ENCODE measurements at regions not wholly inside any gene's neighbourhood (a gene's known extent, or its start where the extent isn't known, plus 50 kb on each side); places are given as distances from the start of the nearest gene placed in this dataset.
A peak's percentile ranks its signal among the peaks of the same experiment; 100 is the strongest.
"Not testable (repeated sequence)": the region's sequence is repeated elsewhere in the genome, so short reads cannot be mapped to it uniquely, and the experiment has no call there.

- peak overlapping the region; percentile 94 for H2AFZ ChIP-seq (ENCODE audit: low read length, unreplicated experiment)
- no peaks in the 10 kb centered on the region for H3K79me2 ChIP-seq (ENCODE audit: control insufficient read depth, insufficient read depth, low read length, unreplicated experiment)
Measured at GRCh38 chr14:38391334-38391733, 135.4 kb upstream of the CLEC14A start.

GRCh38 chr14:38389681-38390080 is 133.8 kb upstream of the CLEC14A start:
- Histone ChIP-seq H3K27me3 (ENCODE audit: insufficient read depth, low read length) (no peaks in the 10 kb centered on the region), H3K4me1 (ENCODE audit: control insufficient read depth, insufficient read depth, low read length, unreplicated experiment) (peaks cover 23% of the 10 kb centered on the region), H2AFZ (ENCODE audit: low read length, unreplicated experiment) (peak overlapping the region; percentile 91), H3K36me3 (ENCODE audit: insufficient read depth, low read length) (no peaks in the 10 kb centered on the region), H3K27ac (ENCODE audit: low read depth, low read length) (no peak overlapping the region), H3K79me2 (ENCODE audit: control insufficient read depth, insufficient read depth, low read length, unreplicated experiment) (no peaks in the 10 kb centered on the region), H3K4me3 (ENCODE audit: low read depth, low read length) (no peak overlapping the region)

More at GRCh38 chr14:38391334-38391733, 135.4 kb upstream of the CLEC14A start:
- H3K36me3 ChIP-seq (ENCODE audit: insufficient read depth, low read length), result no peaks in the 10 kb centered on the region
- H3K4me3 ChIP-seq (ENCODE audit: low read depth, low read length), result no peak overlapping the region
- peaks cover 23% of the 10 kb centered on the region for H3K4me1 ChIP-seq (ENCODE audit: control insufficient read depth, insufficient read depth, low read length, unreplicated experiment)
- no peaks in the 10 kb centered on the region for H3K27me3 ChIP-seq (ENCODE audit: insufficient read depth, low read length)
- peak overlapping the region; percentile 57 for H3K27ac ChIP-seq (ENCODE audit: low read depth, low read length)

GRCh38 chr14:38387821-38388220 is 131.9 kb upstream of the CLEC14A start:
- H3K4me3 ChIP-seq (ENCODE audit: low read depth, low read length), result no peak overlapping the region
- H3K27ac ChIP-seq (ENCODE audit: low read depth, low read length), result no peak overlapping the region
- H3K79me2 ChIP-seq (ENCODE audit: control insufficient read depth, insufficient read depth, low read length, unreplicated experiment), result no peaks in the 10 kb centered on the region
- no peaks in the 10 kb centered on the region for H3K27me3 ChIP-seq (ENCODE audit: insufficient read depth, low read length)
- no peaks in the 10 kb centered on the region for H3K36me3 ChIP-seq (ENCODE audit: insufficient read depth, low read length)
- H2AFZ ChIP-seq (ENCODE audit: low read length, unreplicated experiment), result no peak overlapping the region
- H3K4me1 ChIP-seq (ENCODE audit: control insufficient read depth, insufficient read depth, low read length, unreplicated experiment), result peaks cover 23% of the 10 kb centered on the region

GRCh38 chr14:38385836-38386235 is 129.9 kb upstream of the CLEC14A start:
- H3K36me3 ChIP-seq (ENCODE audit: insufficient read depth, low read length), result no peaks in the 10 kb centered on the region
- no peak overlapping the region for H3K27ac ChIP-seq (ENCODE audit: low read depth, low read length)
- H3K4me1 ChIP-seq (ENCODE audit: control insufficient read depth, insufficient read depth, low read length, unreplicated experiment), result peaks cover 10% of the 10 kb centered on the region
- no peak overlapping the region for H3K4me3 ChIP-seq (ENCODE audit: low read depth, low read length)
- no peaks in the 10 kb centered on the region for H3K79me2 ChIP-seq (ENCODE audit: control insufficient read depth, insufficient read depth, low read length, unreplicated experiment)
- no peak overlapping the region for H2AFZ ChIP-seq (ENCODE audit: low read length, unreplicated experiment)
- H3K27me3 ChIP-seq (ENCODE audit: insufficient read depth, low read length), result no peaks in the 10 kb centered on the region

- H3K4me1 ChIP-seq (ENCODE audit: control insufficient read depth, insufficient read depth, low read length, unreplicated experiment), result peaks cover 5% of the 10 kb centered on the region
- no peaks in the 10 kb centered on the region for H3K79me2 ChIP-seq (ENCODE audit: control insufficient read depth, insufficient read depth, low read length, unreplicated experiment)
- H3K4me3 ChIP-seq (ENCODE audit: low read depth, low read length), result no peak overlapping the region
- no peak overlapping the region for H3K27ac ChIP-seq (ENCODE audit: low read depth, low read length)
- H3K27me3 ChIP-seq (ENCODE audit: insufficient read depth, low read length), result no peaks in the 10 kb centered on the region
- no peaks in the 10 kb centered on the region for H3K36me3 ChIP-seq (ENCODE audit: insufficient read depth, low read length)
- H2AFZ ChIP-seq (ENCODE audit: low read length, unreplicated experiment), result no peak overlapping the region
Measured at GRCh38 chr14:38385343-38385742, 129.4 kb upstream of the CLEC14A start.

- Histone ChIP-seq H3K27me3 (ENCODE audit: insufficient read depth, low read length) (no peaks in the 10 kb centered on the region), H3K4me1 (ENCODE audit: control insufficient read depth, insufficient read depth, low read length, unreplicated experiment) (no peaks in the 10 kb centered on the region), H2AFZ (ENCODE audit: low read length, unreplicated experiment) (no peak overlapping the region), H3K27ac (ENCODE audit: low read depth, low read length) (no peak overlapping the region), H3K36me3 (ENCODE audit: insufficient read depth, low read length) (no peaks in the 10 kb centered on the region), H3K4me3 (ENCODE audit: low read depth, low read length) (no peak overlapping the region), H3K79me2 (ENCODE audit: control insufficient read depth, insufficient read depth, low read length, unreplicated experiment) (no peaks in the 10 kb centered on the region)
Measured at GRCh38 chr14:38384741-38385140, 128.8 kb upstream of the CLEC14A start.

GRCh38 chr14:38367922-38368321 is 112.0 kb upstream of the CLEC14A start:
- Histone ChIP-seq H3K27me3 (ENCODE audit: insufficient read depth, low read length) (no peaks in the 10 kb centered on the region), H3K4me3 (ENCODE audit: low read depth, low read length) (no peak overlapping the region), H3K36me3 (ENCODE audit: insufficient read depth, low read length) (no peaks in the 10 kb centered on the region)

GRCh38 chr14:38366374-38366773 is 110.5 kb upstream of the CLEC14A start:
- H3K4me3 ChIP-seq (ENCODE audit: low read depth, low read length), result no peak overlapping the region
- no peak overlapping the region for H2AFZ ChIP-seq (ENCODE audit: low read length, unreplicated experiment)
- H3K36me3 ChIP-seq (ENCODE audit: insufficient read depth, low read length), result no peaks in the 10 kb centered on the region
- H3K79me2 ChIP-seq (ENCODE audit: control insufficient read depth, insufficient read depth, low read length, unreplicated experiment), result no peaks in the 10 kb centered on the region
- peaks cover 8% of the 10 kb centered on the region for H3K4me1 ChIP-seq (ENCODE audit: control insufficient read depth, insufficient read depth, low read length, unreplicated experiment)
- H3K27me3 ChIP-seq (ENCODE audit: insufficient read depth, low read length), result no peaks in the 10 kb centered on the region
- no peak overlapping the region for H3K27ac ChIP-seq (ENCODE audit: low read depth, low read length)

More at GRCh38 chr14:38367922-38368321, 112.0 kb upstream of the CLEC14A start:
- Histone ChIP-seq H3K4me1 (ENCODE audit: control insufficient read depth, insufficient read depth, low read length, unreplicated experiment) (peaks cover 8% of the 10 kb centered on the region), H2AFZ (ENCODE audit: low read length, unreplicated experiment) (no peak overlapping the region), H3K79me2 (ENCODE audit: control insufficient read depth, insufficient read depth, low read length, unreplicated experiment) (no peaks in the 10 kb centered on the region), H3K27ac (ENCODE audit: low read depth, low read length) (no peak overlapping the region)

- Histone ChIP-seq H3K27me3 (ENCODE audit: insufficient read depth, low read length) (no peaks in the 10 kb centered on the region), H3K79me2 (ENCODE audit: control insufficient read depth, insufficient read depth, low read length, unreplicated experiment) (no peaks in the 10 kb centered on the region)
Measured at GRCh38 chr14:38363217-38363616, 107.3 kb upstream of the CLEC14A start.

GRCh38 chr14:38357557-38357956 is 101.7 kb upstream of the CLEC14A start:
- no peaks in the 10 kb centered on the region for H3K27me3 ChIP-seq (ENCODE audit: insufficient read depth, low read length)
- H3K4me1 ChIP-seq (ENCODE audit: control insufficient read depth, insufficient read depth, low read length, unreplicated experiment), result peaks cover 25% of the 10 kb centered on the region
- peak overlapping the region; percentile 24 for H2AFZ ChIP-seq (ENCODE audit: low read length, unreplicated experiment)
- H3K4me3 ChIP-seq (ENCODE audit: low read depth, low read length), result peak overlapping the region; percentile 39; the same call in 1 of the 2 replicates
- no peaks in the 10 kb centered on the region for H3K79me2 ChIP-seq (ENCODE audit: control insufficient read depth, insufficient read depth, low read length, unreplicated experiment)
- peak overlapping the region; percentile 71 for H3K27ac ChIP-seq (ENCODE audit: low read depth, low read length)
- no peaks in the 10 kb centered on the region for H3K36me3 ChIP-seq (ENCODE audit: insufficient read depth, low read length)

More at GRCh38 chr14:38363217-38363616, 107.3 kb upstream of the CLEC14A start:
- Histone ChIP-seq H3K27ac (ENCODE audit: low read depth, low read length) (no peak overlapping the region), H3K4me3 (ENCODE audit: low read depth, low read length) (no peak overlapping the region), H3K4me1 (ENCODE audit: control insufficient read depth, insufficient read depth, low read length, unreplicated experiment) (peaks cover 17% of the 10 kb centered on the region), H3K36me3 (ENCODE audit: insufficient read depth, low read length) (no peaks in the 10 kb centered on the region), H2AFZ (ENCODE audit: low read length, unreplicated experiment) (no peak overlapping the region)

GRCh38 chr14:38355473-38355872 is 99.6 kb upstream of the CLEC14A start:
- not testable (repeated sequence) for H3K27ac ChIP-seq (ENCODE audit: low read depth, low read length); H3K27me3 ChIP-seq (ENCODE audit: insufficient read depth, low read length); H3K4me3 ChIP-seq (ENCODE audit: low read depth, low read length); H3K79me2 ChIP-seq (ENCODE audit: control insufficient read depth, insufficient read depth, low read length, unreplicated experiment); H3K36me3 ChIP-seq (ENCODE audit: insufficient read depth, low read length); H2AFZ ChIP-seq (ENCODE audit: low read length, unreplicated experiment)
- peaks cover 19% of the 10 kb centered on the region for H3K4me1 ChIP-seq (ENCODE audit: control insufficient read depth, insufficient read depth, low read length, unreplicated experiment)

All from ACC112 (cell line).